Hepatocyte (in vitro differentiated cells): ENCODE measurements at regions not wholly inside any gene's neighbourhood (a gene's known extent, or its start where the extent isn't known, plus 50 kb on each side); places are given as distances from the start of the nearest gene placed in this dataset.

Experiments
- EZH2 ChIP-seq: fragments of 200-600 bp; sonication (generic); IDR thresholded peaks from 2 replicates; pipeline ENCODE4 v1.6.1; 2016; ENCODE audit warnings: antibody characterized with exemption, mild to moderate bottlenecking, borderline replicate concordance
- EZH2phosphoT487 ChIP-seq: fragments of 200-600 bp; sonication (generic); IDR thresholded peaks from one replicate; pipeline ENCODE4 v1.6.1; 2018; ENCODE audit warnings: antibody characterized with exemption, mild to moderate bottlenecking, low read depth, moderate library complexity; ENCODE audit not compliant: unreplicated experiment, severe bottlenecking
- TF ChIP-seq, protein P1 (sequence below): fragments of 200-600 bp; sonication (generic); IDR thresholded peaks from 2 replicates; pipeline ENCODE4 v1.5.1; 2016; ENCODE audit warnings: antibody characterized with exemption, mild to moderate bottlenecking; ENCODE audit not compliant: poor library complexity

DNA sequence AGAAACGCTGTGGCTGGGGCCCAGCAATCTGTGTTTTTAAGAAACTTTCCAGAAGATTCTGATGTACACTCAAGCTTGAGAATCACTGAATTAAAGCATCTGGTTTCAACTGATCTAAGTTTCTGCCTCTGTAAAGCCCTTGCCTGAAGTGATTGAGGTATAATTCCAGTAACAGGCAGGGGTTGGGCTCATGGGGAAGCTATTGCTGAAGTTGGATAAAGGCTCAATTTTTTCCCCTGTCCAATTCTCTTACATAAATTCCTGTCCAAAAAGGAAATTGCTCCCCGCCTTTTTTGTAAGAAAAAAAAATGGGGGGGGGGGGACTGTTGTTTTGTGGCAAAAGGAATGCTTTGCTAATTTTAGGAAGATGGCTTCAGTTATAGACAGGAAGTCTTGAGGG lies 337.4 kb downstream of the NUAK1 start:
- TF ChIP-seq, protein P1, sequence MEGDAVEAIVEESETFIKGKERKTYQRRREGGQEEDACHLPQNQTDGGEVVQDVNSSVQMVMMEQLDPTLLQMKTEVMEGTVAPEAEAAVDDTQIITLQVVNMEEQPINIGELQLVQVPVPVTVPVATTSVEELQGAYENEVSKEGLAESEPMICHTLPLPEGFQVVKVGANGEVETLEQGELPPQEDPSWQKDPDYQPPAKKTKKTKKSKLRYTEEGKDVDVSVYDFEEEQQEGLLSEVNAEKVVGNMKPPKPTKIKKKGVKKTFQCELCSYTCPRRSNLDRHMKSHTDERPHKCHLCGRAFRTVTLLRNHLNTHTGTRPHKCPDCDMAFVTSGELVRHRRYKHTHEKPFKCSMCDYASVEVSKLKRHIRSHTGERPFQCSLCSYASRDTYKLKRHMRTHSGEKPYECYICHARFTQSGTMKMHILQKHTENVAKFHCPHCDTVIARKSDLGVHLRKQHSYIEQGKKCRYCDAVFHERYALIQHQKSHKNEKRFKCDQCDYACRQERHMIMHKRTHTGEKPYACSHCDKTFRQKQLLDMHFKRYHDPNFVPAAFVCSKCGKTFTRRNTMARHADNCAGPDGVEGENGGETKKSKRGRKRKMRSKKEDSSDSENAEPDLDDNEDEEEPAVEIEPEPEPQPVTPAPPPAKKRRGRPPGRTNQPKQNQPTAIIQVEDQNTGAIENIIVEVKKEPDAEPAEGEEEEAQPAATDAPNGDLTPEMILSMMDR: no peak
- no peak for TF ChIP-seq EZH2
- TF ChIP-seq EZH2phosphoT487: no peak
